Cardiac muscle cell (in vitro differentiated cells and primary cell): ENCODE measurements at regions not wholly inside any gene's neighbourhood (a gene's known extent, or its start where the extent isn't known, plus 50 kb on each side); places are given as distances from the start of the nearest gene placed in this dataset.
A peak's percentile ranks its signal among the peaks of the same experiment; 100 is the strongest.

Source experiments
- DNase-seq, 2 donors: peaks; one replicate each; pipeline versions ENCODE4 v3.0.0 to v3.0.0-alpha.2; 2010 to 2017; ENCODE audit warnings: low read depth in 1 of 2, low spot score in 1 of 2
- H3K27ac ChIP-seq: fragments of 200-600 bp; sonication (generic); 2 replicates; pipeline ENCODE4 v1.5.1; 2016
- H3K27me3 ChIP-seq: fragments of 200-600 bp; sonication (generic); 2 replicates; pipeline ENCODE4 v1.6.0; 2016; ENCODE audit warnings: control low read depth
- H3K36me3 ChIP-seq: fragments of 200-600 bp; sonication (generic); 2 replicates; pipeline ENCODE4 v1.5.1; 2016; ENCODE audit warnings: control low read depth
- H3K4me1 ChIP-seq: fragments of 200-600 bp; sonication (generic); 2 replicates; pipeline ENCODE4 v1.8.1; 2017; ENCODE audit warnings: low read depth, mild to moderate bottlenecking, mixed run types
- H3K4me3 ChIP-seq: fragments of 200-600 bp; sonication (generic); 2 replicates; pipeline ENCODE4 v1.5.1; 2016; ENCODE audit warnings: mild to moderate bottlenecking
- H3K9me3 ChIP-seq: fragments of 200-600 bp; sonication (generic); 2 replicates; pipeline ENCODE4 v1.5.1; 2017; ENCODE audit warnings: low read depth, mild to moderate bottlenecking, control low read depth
- CTCF ChIP-seq: IDR thresholded peaks from 2 replicates; pipeline ENCODE4 v1.5.1; 2012; ENCODE audit warnings: low read depth, mild to moderate bottlenecking, low read length

GRCh38 chr3:104734627-104735026 lies 632.1 kb upstream of the ALCAM start:
- Histone ChIP-seq H3K36me3 (no peaks in the 10 kb centered on the region), H3K9me3 (no peaks in the 10 kb centered on the region), H3K4me3 (no peak overlapping the region), H3K4me1 (no peaks in the 10 kb centered on the region), H3K27me3 (no peaks in the 10 kb centered on the region), H3K27ac (no peak overlapping the region)
- DNase-seq: no peak
- no peak for TF ChIP-seq CTCF

DNA sequence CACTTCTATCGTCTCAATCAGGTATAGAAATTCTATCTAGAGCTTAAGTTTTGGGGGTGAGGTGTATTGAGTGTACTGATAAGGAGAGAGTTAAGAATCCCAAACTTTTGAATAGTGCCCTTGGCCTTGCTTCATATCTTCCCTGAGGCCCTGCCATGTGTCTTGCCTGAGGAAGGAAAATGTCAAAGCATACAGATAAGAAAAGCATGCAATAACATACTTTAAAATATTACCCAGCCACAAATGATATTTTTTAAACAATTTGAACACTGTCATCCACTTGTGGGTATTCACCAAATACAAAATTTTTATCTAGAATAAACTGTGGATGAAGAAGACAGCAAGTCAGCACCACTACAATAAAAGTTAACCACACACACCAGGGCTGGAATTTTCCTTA lies 631.0 kb upstream of the ALCAM start:
- peak in 1 of 2 donors; percentile 18 for DNase-seq
- no peaks in the 10 kb centered on the region for H3K4me1 ChIP-seq
- no peak overlapping the region for H3K4me3 ChIP-seq
- no peaks in the 10 kb centered on the region for H3K36me3 ChIP-seq
- H3K27ac ChIP-seq: no peak overlapping the region
- TF ChIP-seq CTCF: no peak
- no peaks in the 10 kb centered on the region for H3K9me3 ChIP-seq
- H3K27me3 ChIP-seq: no peaks in the 10 kb centered on the region

DNA sequence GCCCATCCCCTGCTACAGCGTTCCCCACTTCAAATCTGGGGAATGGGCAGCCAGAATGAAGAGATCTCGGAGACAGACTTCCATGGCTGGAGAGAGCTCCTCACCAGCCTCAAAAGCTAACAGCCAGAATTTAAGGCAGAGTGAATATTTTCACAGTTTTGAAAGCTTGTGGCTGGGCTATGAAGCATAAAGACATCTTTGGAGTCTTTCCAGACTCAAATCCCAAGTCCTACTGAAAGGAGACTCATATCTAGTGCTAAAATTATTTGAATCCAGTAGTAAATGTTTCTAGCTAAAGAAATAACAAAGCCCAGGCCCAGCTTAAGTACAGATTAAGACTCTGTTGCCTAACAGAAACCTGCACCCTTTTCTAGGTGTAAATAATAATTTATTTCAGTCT lies 628.4 kb upstream of the ALCAM start:
- TF ChIP-seq CTCF: no peak
- Histone ChIP-seq H3K4me1 (no peaks in the 10 kb centered on the region), H3K4me3 (no peak overlapping the region), H3K9me3 (no peaks in the 10 kb centered on the region), H3K27ac (no peak overlapping the region), H3K27me3 (no peaks in the 10 kb centered on the region), H3K36me3 (no peaks in the 10 kb centered on the region)
- DNase-seq: peak in 1 of 2 donors; percentile 28

- Histone ChIP-seq H3K4me1 (no peaks in the 10 kb centered on the region), H3K9me3 (no peaks in the 10 kb centered on the region), H3K4me3 (no peak overlapping the region), H3K27ac (no peak overlapping the region), H3K27me3 (no peaks in the 10 kb centered on the region), H3K36me3 (no peaks in the 10 kb centered on the region)
- DNase-seq: no peak
- no peak for TF ChIP-seq CTCF
These were observed 625.8 kb upstream of the ALCAM start for GRCh38 chr3:104740874-104741379.

- TF ChIP-seq CTCF: no peak
- Histone ChIP-seq H3K36me3 (no peaks in the 10 kb centered on the region), H3K4me3 (no peak overlapping the region), H3K4me1 (no peaks in the 10 kb centered on the region), H3K27ac (no peak overlapping the region), H3K9me3 (no peaks in the 10 kb centered on the region), H3K27me3 (no peaks in the 10 kb centered on the region)
- no peak for DNase-seq
These were observed 624.7 kb upstream of the ALCAM start for GRCh38 chr3:104742044-104742443.

DNA sequence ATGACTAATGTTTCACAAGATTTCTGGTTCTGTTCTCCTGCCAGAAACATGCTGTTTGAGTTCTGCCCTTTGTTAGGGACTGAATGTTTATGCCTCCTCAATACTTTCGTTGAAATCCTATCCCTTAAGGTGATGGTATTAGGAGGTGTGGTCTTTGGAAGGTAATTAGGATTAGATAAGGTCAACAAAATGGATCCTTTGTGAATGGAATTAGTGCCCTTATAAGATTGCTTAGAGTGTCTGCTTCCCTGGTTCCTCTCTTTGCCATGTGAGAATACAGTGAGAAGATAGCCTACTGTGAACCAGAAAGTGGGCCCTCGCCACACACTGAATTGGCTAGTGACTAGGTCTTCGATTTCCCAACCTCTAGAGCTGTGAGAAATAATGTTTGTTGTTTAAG lies 621.4 kb upstream of the ALCAM start:
- Histone ChIP-seq H3K27me3 (no peaks in the 10 kb centered on the region), H3K36me3 (no peaks in the 10 kb centered on the region), H3K27ac (no peak overlapping the region), H3K9me3 (no peaks in the 10 kb centered on the region), H3K4me1 (no peaks in the 10 kb centered on the region), H3K4me3 (no peak overlapping the region)
- TF ChIP-seq CTCF: no peak
- DNase-seq: no peak
